HK-2 (cell line): ENCODE measurements at regions not wholly inside any gene's neighbourhood (a gene's known extent, or its start where the extent isn't known, plus 50 kb on each side); places are given as distances from the start of the nearest gene placed in this dataset.

ENCODE experiments used
- DNase-seq: peaks from one replicate; pipeline ENCODE4 v3.0.0-alpha.2; 2018; ENCODE audit not compliant: unreplicated experiment

GRCh38 chr20:43306837-43307236, 117.1 kb upstream of the PTPRT start:
- no peak for DNase-seq

- no peak for DNase-seq
Measured at GRCh38 chr20:43305749-43306148, 116.0 kb upstream of the PTPRT start.

- DNase-seq = no peak
Measured at GRCh38 chr20:43304598-43304997, 114.9 kb upstream of the PTPRT start.

GRCh38 chr20:43302936-43303335, 113.2 kb upstream of the PTPRT start:
- no peak for DNase-seq

GRCh38 chr20:43300901-43301300, 111.2 kb upstream of the PTPRT start:
- DNase-seq = no peak

GRCh38 chr20:43295781-43296180, 106.1 kb upstream of the PTPRT start:
- no peak for DNase-seq

GRCh38 chr20:43295263-43295662, 105.6 kb upstream of the PTPRT start:
- no peak for DNase-seq

- no peak for DNase-seq
Measured at GRCh38 chr20:43294031-43294430, 104.3 kb upstream of the PTPRT start.

GRCh38 chr20:43293068-43293786, 103.5 kb upstream of the PTPRT start:
- no peak for DNase-seq

- no peak for DNase-seq
Measured at GRCh38 chr20:43292222-43292621, 102.5 kb upstream of the PTPRT start.

- DNase-seq = no peak
Measured at GRCh38 chr20:43287637-43288036, 97.9 kb upstream of the PTPRT start.

GRCh38 chr20:43285170-43285569, 95.5 kb upstream of the PTPRT start:
- DNase-seq = no peak

GRCh38 chr20:43284486-43284885, 94.8 kb upstream of the PTPRT start:
- no peak for DNase-seq

- no peak for DNase-seq
Measured at GRCh38 chr20:43283126-43283525, 93.4 kb upstream of the PTPRT start.

- no peak for DNase-seq
Measured at GRCh38 chr20:43271980-43272379, 82.3 kb upstream of the PTPRT start.

- DNase-seq = no peak
Measured at GRCh38 chr20:43265449-43265848, 75.7 kb upstream of the PTPRT start.

- no peak for DNase-seq
Measured at GRCh38 chr20:43263226-43263625, 73.5 kb upstream of the PTPRT start.

GRCh38 chr20:43262341-43262740, 72.6 kb upstream of the PTPRT start:
- no peak for DNase-seq

GRCh38 chr20:43255877-43256276, 66.2 kb upstream of the PTPRT start:
- DNase-seq = no peak

GRCh38 chr20:43252761-43253160, 63.1 kb upstream of the PTPRT start:
- no peak for DNase-seq

GRCh38 chr20:43248341-43248740, 58.6 kb upstream of the PTPRT start:
- no peak for DNase-seq

GRCh38 chr20:43247361-43247760, 57.7 kb upstream of the PTPRT start:
- no peak for DNase-seq

GRCh38 chr20:43244647-43245046, 54.9 kb upstream of the PTPRT start:
- no peak for DNase-seq

GRCh38 chr20:43243672-43244269, 54.1 kb upstream of the PTPRT start:
- DNase-seq = peak; percentile 11
